SK-N-MC (cell line): ENCODE measurements at regions not wholly inside any gene's neighbourhood (a gene's known extent, or its start where the extent isn't known, plus 50 kb on each side); places are given as distances from the start of the nearest gene placed in this dataset.

Experiments used
- DNase-seq: peaks from one replicate; pipeline ENCODE4 v3.0.0-alpha.2; 2011; ENCODE audit warnings: low read depth, low spot score
- H3K27ac ChIP-seq: fragments of 200-600 bp; sonication (generic); 2 replicates; pipeline ENCODE4 v1.5.1; 2016; ENCODE audit warnings: mixed run types
- H3K36me3 ChIP-seq: fragments of 200-600 bp; sonication (generic); 2 replicates; pipeline ENCODE4 v1.6.1; 2017; ENCODE audit warnings: antibody characterized with exemption, low read length, mixed read lengths; ENCODE audit not compliant: insufficient read depth
- H3K4me3 ChIP-seq: fragments of 200-600 bp; sonication (generic); 2 replicates; pipeline ENCODE4 v1.5.1; 2016
- H3K9ac ChIP-seq: fragments of 200-600 bp; sonication (generic); 2 replicates; pipeline ENCODE4 v1.8.0; 2017; ENCODE audit warnings: mixed run types, mixed read lengths; ENCODE audit not compliant: insufficient read length
- H3K9me3 ChIP-seq: fragments of 200-600 bp; sonication (generic); 2 replicates; pipeline ENCODE4 v1.6.1; 2017; ENCODE audit warnings: low read depth, mild to moderate bottlenecking, antibody characterized with exemption, low read length, moderate library complexity, mixed read lengths
- EZH2 ChIP-seq: fragments of 200-600 bp; sonication (generic); IDR thresholded peaks from one replicate; pipeline ENCODE4 v1.6.1; 2017; ENCODE audit warnings: antibody characterized with exemption
- FOXP2 ChIP-seq: optimal IDR thresholded peaks from 2 replicates; pipeline ENCODE3; 2011; ENCODE audit warnings: mild to moderate bottlenecking, moderate library complexity; ENCODE audit not compliant: insufficient read depth; ENCODE audit errors: extremely low read length, control extremely low read depth
- POLR2AphosphoS5 ChIP-seq: IDR thresholded peaks from 2 replicates; pipeline ENCODE4 v1.6.1; 2012; ENCODE audit warnings: mild to moderate bottlenecking, low read depth, low read length, borderline replicate concordance

- Histone ChIP-seq H3K9me3 (no peaks in the 10 kb centered on the region), H3K4me3 (no peak overlapping the region), H3K9ac (no peak overlapping the region), H3K27ac (no peak overlapping the region), H3K36me3 (no peaks in the 10 kb centered on the region)
- TF ChIP-seq FOXP2: no peak
- TF ChIP-seq EZH2: no peak
- no peak for TF ChIP-seq POLR2AphosphoS5
- no peak for DNase-seq
Measured at GRCh38 chr4:123471655-123472369, 75.2 kb downstream of the SPRY1 start.

DNA sequence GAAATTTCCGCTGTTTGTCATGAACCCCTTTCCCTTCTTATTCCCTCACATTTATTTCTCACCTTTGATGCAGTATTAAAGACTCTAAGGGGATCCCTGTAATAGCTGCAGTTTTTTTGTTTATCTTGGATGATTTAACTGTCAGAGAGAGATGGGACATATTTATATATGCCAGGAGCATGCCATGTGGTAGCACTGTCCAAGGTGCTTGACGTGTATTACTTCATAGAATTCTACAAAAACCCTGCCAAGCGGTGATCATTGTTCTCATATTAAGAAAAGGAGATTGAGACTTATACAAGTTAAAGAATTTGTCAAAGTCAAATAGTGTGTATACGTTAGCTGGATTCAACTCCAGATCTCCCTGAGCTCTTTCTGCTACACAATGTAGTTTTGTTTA is 78.2 kb downstream of the SPRY1 start:
- no peak overlapping the region for H3K9ac ChIP-seq
- DNase-seq: no peak
- H3K9me3 ChIP-seq: no peaks in the 10 kb centered on the region
- TF ChIP-seq EZH2: no peak
- TF ChIP-seq POLR2AphosphoS5: no peak
- TF ChIP-seq FOXP2: no peak
- H3K36me3 ChIP-seq: no peaks in the 10 kb centered on the region
- H3K27ac ChIP-seq: no peak overlapping the region
- no peak overlapping the region for H3K4me3 ChIP-seq

DNA sequence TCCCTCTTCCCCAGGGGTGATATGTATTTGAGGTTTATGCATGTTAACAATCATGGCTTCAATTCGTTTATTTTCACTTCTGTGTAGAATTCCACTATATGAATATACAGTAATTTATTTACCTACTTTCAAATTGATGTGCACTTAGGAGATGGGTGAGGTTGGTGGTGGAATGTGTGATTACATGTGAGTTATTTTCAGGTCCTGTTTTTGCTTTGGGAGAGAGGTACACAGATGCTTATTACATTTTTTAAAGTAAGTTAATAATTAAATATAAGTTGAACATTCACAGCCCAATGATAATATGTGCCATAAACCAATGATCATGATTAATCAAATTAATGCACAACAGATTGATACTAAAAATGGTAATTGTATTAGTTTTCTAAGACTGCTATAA is 79.5 kb downstream of the SPRY1 start:
- H3K4me3 ChIP-seq: no peak overlapping the region
- DNase-seq: no peak
- no peak overlapping the region for H3K9ac ChIP-seq
- no peaks in the 10 kb centered on the region for H3K36me3 ChIP-seq
- no peak for TF ChIP-seq EZH2
- TF ChIP-seq POLR2AphosphoS5: no peak
- TF ChIP-seq FOXP2: no peak
- no peaks in the 10 kb centered on the region for H3K9me3 ChIP-seq
- H3K27ac ChIP-seq: no peak overlapping the region

DNA sequence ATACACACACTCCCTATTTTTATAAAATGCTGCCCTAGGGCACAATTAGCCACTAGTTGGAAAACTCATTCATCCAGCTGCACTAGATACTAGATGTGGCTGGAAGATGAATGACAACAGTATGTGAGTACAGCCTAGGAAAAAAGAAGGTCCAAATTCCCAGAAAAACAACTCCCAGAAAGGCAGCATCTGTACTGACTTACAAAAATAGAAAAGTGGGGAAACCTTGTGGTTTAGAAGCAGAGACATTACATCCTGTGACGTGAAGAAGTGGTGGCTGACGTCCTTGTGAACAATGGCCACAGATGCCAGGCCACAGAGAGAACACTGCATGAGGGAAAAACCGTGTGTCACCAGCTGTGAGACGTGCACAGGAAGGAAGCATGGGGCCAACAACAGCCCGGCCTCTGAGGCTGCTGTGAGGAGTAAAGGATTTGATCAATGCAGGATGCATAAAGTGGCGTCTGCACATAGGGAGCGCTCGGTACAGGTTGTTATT is 81.2 kb downstream of the SPRY1 start:
- Histone ChIP-seq H3K4me3 (no peak overlapping the region), H3K9ac (no peak overlapping the region), H3K36me3 (no peaks in the 10 kb centered on the region), H3K27ac (no peak overlapping the region), H3K9me3 (no peaks in the 10 kb centered on the region)
- no peak for DNase-seq
- TF ChIP-seq FOXP2: no peak
- no peak for TF ChIP-seq POLR2AphosphoS5
- TF ChIP-seq EZH2: no peak

DNA sequence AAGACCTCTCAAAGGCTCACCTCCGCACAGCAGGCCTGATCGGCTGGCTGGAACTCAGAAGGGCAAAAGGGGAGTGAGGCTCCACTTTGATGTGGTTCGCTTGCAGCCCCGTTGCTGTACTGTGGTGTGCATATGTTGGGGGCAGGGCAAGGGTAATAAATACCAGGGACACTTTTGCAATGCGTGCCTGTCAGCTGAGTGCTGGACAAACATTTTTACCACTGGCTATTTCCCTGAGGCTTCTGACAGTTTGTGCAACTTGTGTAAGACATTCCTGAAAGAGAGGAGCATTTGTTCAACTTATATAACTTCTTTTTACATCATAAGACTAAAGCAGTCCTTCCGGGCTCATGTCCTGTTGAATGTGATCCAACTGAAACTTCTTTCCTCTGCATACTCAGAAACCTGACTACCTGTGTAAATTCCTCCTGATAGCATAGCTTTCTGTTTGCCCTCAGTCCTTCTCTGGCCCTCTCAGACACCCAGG is 82.3 kb downstream of the SPRY1 start:
- Histone ChIP-seq H3K27ac (no peak overlapping the region), H3K9ac (no peak overlapping the region), H3K9me3 (no peaks in the 10 kb centered on the region), H3K4me3 (no peak overlapping the region), H3K36me3 (no peaks in the 10 kb centered on the region)
- no peak for TF ChIP-seq EZH2
- no peak for TF ChIP-seq POLR2AphosphoS5
- no peak for TF ChIP-seq FOXP2
- no peak for DNase-seq

GRCh38 chr4:123479944-123480343 is 83.3 kb downstream of the SPRY1 start:
- TF ChIP-seq EZH2: no peak
- no peak for TF ChIP-seq POLR2AphosphoS5
- TF ChIP-seq FOXP2: no peak
- no peak overlapping the region for H3K9ac ChIP-seq
- H3K36me3 ChIP-seq: no peaks in the 10 kb centered on the region
- H3K4me3 ChIP-seq: no peak overlapping the region
- no peak for DNase-seq
- no peaks in the 10 kb centered on the region for H3K9me3 ChIP-seq
- no peak overlapping the region for H3K27ac ChIP-seq

- Histone ChIP-seq H3K27ac (no peak overlapping the region), H3K4me3 (no peak overlapping the region), H3K9me3 (no peaks in the 10 kb centered on the region), H3K9ac (no peak overlapping the region), H3K36me3 (no peaks in the 10 kb centered on the region)
- no peak for TF ChIP-seq EZH2
- no peak for TF ChIP-seq POLR2AphosphoS5
- TF ChIP-seq FOXP2: no peak
- DNase-seq: no peak
Measured at GRCh38 chr4:123480706-123481418, 84.3 kb downstream of the SPRY1 start.

DNA sequence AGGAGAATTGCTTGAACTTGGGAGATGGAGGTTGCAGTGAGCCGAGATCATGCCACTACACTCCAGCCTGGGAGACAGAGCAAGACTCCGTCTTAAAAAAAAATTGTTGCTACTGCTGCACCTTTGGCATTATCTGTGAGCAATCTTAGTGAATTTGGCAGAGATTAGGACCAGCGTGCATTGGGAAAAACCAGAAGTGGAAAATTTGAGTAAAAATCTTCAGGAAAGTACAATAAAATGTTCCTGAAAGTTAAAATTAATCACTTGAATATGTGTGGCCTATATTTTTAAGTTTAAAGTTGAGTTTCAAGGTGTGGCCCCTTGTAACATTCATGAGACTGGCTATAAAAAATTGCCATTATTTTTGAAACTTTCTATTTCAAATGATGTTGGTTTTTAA is 85.1 kb downstream of the SPRY1 start:
- no peaks in the 10 kb centered on the region for H3K9me3 ChIP-seq
- H3K4me3 ChIP-seq: no peak overlapping the region
- H3K9ac ChIP-seq: no peak overlapping the region
- no peak overlapping the region for H3K27ac ChIP-seq
- no peaks in the 10 kb centered on the region for H3K36me3 ChIP-seq
- DNase-seq: no peak
- TF ChIP-seq EZH2 (no peak), POLR2AphosphoS5 (no peak), FOXP2 (no peak)
